Calu3 (cell line): ENCODE measurements at regions not wholly inside any gene's neighbourhood (a gene's known extent, or its start where the extent isn't known, plus 50 kb on each side); places are given as distances from the start of the nearest gene placed in this dataset.

ENCODE experiments used
- BruUV-seq: library from RNA; stranded (reverse); fragments of 400-500 nt; replicated peaks from 2 replicates; lab custom pipeline; 2021; lab: Mats Ljungman, UMichigan
- CTCF ChIA-PET: fragments of 300-600 bp; sonication (Branson Sonifier 250); formaldehyde crosslinking; loops from one replicate; lab custom pipeline; 2022; ENCODE audit warnings: antibody characterized with exemption; lab: Charles Lee
- DNase-seq: peaks from one replicate; pipeline ENCODE4 v3.0.0; 2022
- H3K27ac Mint-ChIP-seq: one replicate; pipeline ENCODE4 v1.8.0; 2022; ENCODE audit warnings: mixed read lengths; ENCODE audit not compliant: unreplicated experiment
- H3K27me3 Mint-ChIP-seq: one replicate; pipeline ENCODE4 v1.8.0; 2022; ENCODE audit warnings: mixed read lengths; ENCODE audit not compliant: unreplicated experiment
- H3K36me3 Mint-ChIP-seq: one replicate; pipeline ENCODE4 v1.8.0; 2022; ENCODE audit warnings: mild to moderate bottlenecking, moderate library complexity, mixed read lengths; ENCODE audit not compliant: insufficient read depth, unreplicated experiment
- H3K4me1 Mint-ChIP-seq: one replicate; pipeline ENCODE4 v1.8.0; 2022; ENCODE audit warnings: mild to moderate bottlenecking, low read depth, mixed read lengths; ENCODE audit not compliant: unreplicated experiment
- H3K4me3 Mint-ChIP-seq: one replicate; pipeline ENCODE4 v1.8.0; 2022; ENCODE audit warnings: mild to moderate bottlenecking, low read depth, moderate library complexity, mixed read lengths; ENCODE audit not compliant: unreplicated experiment
- H3K9me3 Mint-ChIP-seq: one replicate; pipeline ENCODE4 v1.8.0; 2022; ENCODE audit warnings: low read depth, mixed read lengths; ENCODE audit not compliant: unreplicated experiment
- CTCF ChIP-seq: fragments of 200-600 bp; IDR thresholded peaks from one replicate; pipeline ENCODE4 v1.8.0; 2022; ENCODE audit warnings: antibody characterized with exemption; ENCODE audit not compliant: unreplicated experiment
- intact Hi-C: fragments of 100-400 bp; cut with micrococcal nuclease; formaldehyde crosslinking; loops from one replicate; pipeline ENCODE4 v1.10.0; 2022; ENCODE audit not compliant: unreplicated experiment

GRCh38 chr9:134491196-134491835 lies 150.3 kb upstream of the COL5A1 start:
- no TSS peak for BruUV-seq
- TF ChIP-seq CTCF: no peak
- Mint-ChIP-seq H3K27ac (no peak overlapping the region), H3K4me3 (no peak overlapping the region), H3K27me3 (peaks cover 64% of the 10 kb centered on the region), H3K9me3 (no peaks in the 10 kb centered on the region), H3K4me1 (no peaks in the 10 kb centered on the region), H3K36me3 (no peaks in the 10 kb centered on the region)
- no peak for DNase-seq
- intact Hi-C loops: no loop called here
- CTCF ChIA-PET: no interaction called here

DNA sequence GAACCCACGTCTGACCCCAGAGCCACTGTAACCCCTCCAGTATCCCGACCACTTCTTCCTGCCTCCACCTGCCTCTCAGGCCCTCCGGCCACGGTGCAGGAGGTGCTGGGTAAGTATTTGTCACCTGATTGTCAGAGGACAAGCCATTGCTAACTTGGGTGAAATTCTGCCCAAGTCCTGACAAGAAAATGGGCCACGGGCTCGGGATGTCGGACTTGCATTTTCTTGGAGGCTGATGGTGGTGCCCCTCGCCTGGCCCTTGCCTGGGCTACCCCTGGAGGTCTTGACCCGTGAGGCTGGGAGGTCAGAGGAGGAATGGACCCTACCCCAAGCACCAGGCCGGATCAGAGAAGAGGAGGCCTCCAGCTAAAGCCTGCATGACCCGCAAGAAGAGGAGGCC lies 149.7 kb upstream of the COL5A1 start:
- intact Hi-C loops: no loop called here

DNA sequence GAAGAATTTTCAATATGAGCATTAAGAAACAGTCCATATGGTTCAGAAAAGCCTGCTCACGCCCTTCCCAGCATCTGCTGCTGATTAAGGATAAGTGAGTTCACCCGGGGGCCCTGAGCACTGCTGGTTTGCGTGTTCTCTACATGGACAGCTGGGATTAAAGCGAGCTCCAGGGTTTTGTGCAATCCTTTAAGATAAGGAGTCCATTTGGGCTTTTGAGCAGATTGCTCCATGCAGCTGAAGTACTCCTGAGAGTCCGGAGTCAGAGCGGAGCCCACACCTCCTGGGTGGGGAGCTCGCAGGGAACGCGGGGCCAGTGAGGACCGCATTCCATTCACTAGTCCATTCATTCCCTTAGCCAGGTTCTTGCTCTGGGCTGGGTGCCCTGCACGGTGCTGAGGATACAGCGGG lies 149.3 kb upstream of the COL5A1 start:
- DNase-seq: no peak
- no peaks in the 10 kb centered on the region for H3K9me3 Mint-ChIP-seq
- H3K27ac Mint-ChIP-seq: no peak overlapping the region
- intact Hi-C loops: no loop called here
- H3K4me1 Mint-ChIP-seq: no peaks in the 10 kb centered on the region
- CTCF ChIA-PET: no interaction called here
- H3K4me3 Mint-ChIP-seq: no peak overlapping the region
- H3K36me3 Mint-ChIP-seq: no peaks in the 10 kb centered on the region
- no peak for TF ChIP-seq CTCF
- no TSS peak for BruUV-seq
- H3K27me3 Mint-ChIP-seq: peaks cover 60% of the 10 kb centered on the region

More for the DNA sequence above, 149.7 kb upstream of the COL5A1 start:
- Mint-ChIP-seq H3K27ac (no peak overlapping the region), H3K4me3 (no peak overlapping the region), H3K36me3 (no peaks in the 10 kb centered on the region), H3K4me1 (no peaks in the 10 kb centered on the region), H3K9me3 (no peaks in the 10 kb centered on the region), H3K27me3 (peaks cover 64% of the 10 kb centered on the region)
- DNase-seq: no peak
- BruUV-seq: no TSS peak
- TF ChIP-seq CTCF: no peak
- CTCF ChIA-PET: no interaction called here

DNA sequence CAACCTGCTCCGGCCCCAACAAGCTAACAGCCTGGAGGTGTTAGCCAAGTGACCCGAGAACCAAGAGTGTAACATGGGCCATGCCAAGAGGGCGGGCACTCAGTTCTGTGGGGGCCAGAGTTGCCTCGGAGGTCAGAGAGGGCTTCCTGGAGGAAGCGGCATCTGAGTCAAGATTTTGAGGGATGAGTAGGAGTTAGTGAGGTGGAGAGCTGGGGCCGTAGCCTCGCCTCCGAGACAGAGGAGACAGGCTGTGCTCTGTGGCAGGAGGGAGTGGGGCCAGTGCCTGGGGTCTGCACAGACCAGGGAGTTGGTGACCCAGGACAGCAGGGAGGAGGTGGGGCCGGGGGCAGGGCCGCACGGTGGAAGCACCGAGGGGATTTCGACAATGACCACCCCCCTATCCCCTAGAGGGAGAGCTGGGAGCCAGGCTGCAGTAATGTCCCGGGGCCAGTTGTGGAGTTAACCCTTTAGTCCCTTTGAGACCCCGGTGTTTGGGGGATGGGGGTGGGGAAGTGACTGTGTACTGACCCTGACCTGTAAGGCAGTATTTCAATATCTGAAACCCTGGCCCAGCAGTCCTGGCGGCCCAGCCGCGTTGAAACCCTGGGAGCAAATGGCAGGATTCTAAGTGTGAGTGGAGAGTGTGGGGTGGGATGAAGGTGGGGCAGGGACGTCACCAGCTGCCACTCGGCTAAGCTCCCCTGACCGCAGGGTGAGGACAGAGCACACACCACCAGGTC lies 148.7 kb upstream of the COL5A1 start:
- H3K9me3 Mint-ChIP-seq: no peaks in the 10 kb centered on the region
- H3K4me3 Mint-ChIP-seq: no peak overlapping the region
- intact Hi-C loops: no loop called here
- DNase-seq: no peak
- CTCF ChIA-PET: no interaction called here
- H3K4me1 Mint-ChIP-seq: no peaks in the 10 kb centered on the region
- H3K27ac Mint-ChIP-seq: no peak overlapping the region
- peaks cover 54% of the 10 kb centered on the region for H3K27me3 Mint-ChIP-seq
- no peaks in the 10 kb centered on the region for H3K36me3 Mint-ChIP-seq
- no TSS peak for BruUV-seq
- no peak for TF ChIP-seq CTCF
